ENCODE measurements at regions not wholly inside any gene's neighbourhood (a gene's known extent, or its start where the extent isn't known, plus 50 kb on each side); places are given as distances from the start of the nearest gene placed in this dataset.
"Not testable (repeated sequence)": the region's sequence is repeated elsewhere in the genome, so short reads cannot be mapped to it uniquely, and the experiment has no call there.

- DNase-seq (ENCODE audit: low read depth), result no peak
Observed at GRCh38 chr15:70525551-70525950, 237.8 kb downstream of the UACA start.

DNA sequence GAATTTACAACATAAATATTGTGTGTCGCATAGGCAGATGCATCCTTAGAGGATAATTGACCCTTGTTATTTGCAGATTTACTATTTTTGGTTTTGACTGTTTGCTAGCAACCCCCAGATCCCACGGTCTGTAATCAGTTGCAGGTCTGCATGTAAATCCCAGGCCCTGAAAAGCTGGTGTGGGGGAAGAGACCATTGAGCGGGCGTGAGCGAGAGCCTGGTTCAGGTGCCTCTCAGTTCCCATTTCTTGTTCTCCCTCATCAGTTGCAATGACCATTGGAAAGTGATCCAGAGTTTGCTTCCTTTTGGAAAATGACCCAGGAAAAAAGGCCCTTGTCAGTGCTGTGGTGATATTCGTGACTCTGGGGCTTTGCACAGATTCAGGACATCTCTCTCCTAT is 238.9 kb downstream of the UACA start:
- no peak for DNase-seq (ENCODE audit: low read depth)

DNA sequence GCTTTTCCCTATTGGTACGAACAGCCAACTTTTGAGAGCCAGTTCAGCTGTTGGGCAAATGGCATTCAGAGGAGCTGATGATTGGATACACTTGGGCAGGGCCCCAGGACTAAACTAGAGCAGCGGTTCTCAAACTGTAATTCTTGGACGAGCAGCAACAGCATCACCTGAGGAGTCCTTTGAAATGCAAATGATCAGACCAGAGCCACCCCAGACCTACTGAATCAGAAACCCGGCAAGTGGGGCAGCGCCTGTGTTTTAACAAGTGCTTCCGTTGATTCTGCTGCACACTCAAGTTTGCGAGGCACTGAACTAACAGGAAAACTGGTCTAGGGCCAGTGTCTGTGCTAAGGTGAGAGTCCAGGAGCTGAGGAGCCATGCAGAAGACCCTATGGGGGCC is 239.7 kb downstream of the UACA start:
- DNase-seq (ENCODE audit: low read depth), result no peak

DNA sequence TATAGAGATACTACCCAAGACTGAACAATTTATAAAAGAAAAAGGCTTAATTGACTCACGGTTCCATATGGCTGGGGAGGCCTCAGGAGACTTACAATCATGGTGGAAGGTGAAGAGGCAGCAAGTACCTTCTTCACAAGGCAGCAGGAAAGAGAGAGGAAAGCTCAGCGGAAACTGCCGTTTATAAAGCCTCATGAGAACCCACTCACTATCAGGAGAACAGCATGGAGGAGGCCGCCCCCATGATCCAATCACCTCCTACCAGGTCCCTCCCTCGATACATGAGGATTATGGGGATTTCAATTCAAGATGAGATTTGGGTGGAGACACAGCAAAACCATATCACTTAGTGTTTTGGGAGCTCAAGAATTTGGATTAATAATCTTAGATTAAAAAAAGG is 240.2 kb downstream of the UACA start:
- no peak for DNase-seq (ENCODE audit: low read depth)

DNA sequence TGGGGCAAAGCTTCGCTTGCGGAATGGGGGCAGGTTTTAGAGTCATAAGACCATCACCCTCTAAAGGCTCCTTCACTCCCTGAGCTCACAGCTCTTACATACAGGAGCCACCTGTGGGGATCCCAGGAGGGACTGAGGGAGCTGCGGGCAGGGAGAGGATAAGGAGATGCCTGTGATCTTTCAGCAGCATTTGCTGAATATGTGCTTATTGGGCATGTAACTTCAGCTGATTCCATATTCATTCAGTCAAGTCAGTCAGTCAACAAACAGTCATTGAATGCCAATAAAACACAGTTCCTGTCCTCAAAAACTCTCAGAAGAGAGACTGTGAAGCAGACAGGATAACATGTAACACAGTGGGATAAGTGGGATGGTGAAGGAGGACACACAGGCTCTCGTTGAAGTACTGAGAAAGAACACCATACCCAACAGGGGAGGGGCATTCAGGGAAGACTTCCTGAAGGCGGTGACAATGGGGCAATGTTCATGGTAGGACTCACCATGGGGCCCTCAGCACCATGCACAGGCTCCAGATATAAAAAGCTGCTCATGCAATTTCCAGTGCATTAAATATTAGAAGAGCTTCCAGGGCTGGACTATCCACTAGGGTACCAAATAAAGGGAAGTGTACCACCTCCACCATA is 240.9 kb downstream of the UACA start:
- DNase-seq (ENCODE audit: low read depth), result no peak

GRCh38 chr15:70521576-70522322 is 241.6 kb downstream of the UACA start:
- DNase-seq (ENCODE audit: low read depth), result no peak

- no peak for DNase-seq (ENCODE audit: low read depth)
Observed at GRCh38 chr15:70519616-70520015, 243.7 kb downstream of the UACA start.

- DNase-seq (ENCODE audit: low read depth), result no peak
Observed at GRCh38 chr15:70519004-70519365, 244.4 kb downstream of the UACA start.

DNA sequence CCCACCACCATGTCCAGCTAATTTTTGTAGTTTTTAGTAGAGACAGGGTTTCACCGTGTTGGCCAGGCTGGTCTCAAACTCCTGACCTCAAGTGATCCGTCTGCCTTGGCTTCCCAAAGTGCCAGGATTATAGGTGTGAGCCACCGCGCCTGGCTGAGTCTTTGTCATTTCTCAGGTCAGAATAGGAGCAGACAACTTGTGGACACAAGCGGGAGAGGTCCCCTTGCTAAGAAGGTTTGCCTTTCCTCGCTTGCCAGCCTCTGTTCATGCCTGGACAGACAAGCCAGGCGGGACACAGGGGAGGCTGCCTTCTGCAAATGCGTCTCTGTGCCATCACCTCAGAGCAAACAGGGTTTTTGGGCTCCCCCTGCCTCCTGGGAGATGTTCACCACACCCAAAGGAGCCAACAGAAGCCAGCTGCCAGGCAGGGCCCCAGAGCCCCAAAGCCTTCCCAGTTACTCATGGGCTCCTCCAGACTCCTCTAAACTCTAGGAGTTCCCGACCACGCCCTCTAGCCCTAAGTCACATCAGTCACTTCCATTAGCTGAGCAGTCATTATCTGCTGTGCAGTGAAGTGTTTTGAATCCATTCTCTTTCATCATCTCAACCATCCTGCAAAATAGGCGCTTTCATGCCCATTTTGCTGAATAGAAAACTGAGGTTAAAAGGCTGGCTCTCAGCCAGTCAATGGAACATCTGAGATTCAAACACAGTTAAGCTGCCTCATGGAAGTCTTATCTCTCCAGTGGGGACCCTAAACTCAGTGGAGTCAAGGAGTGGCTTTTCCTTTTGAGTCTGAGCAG is 245.0 kb downstream of the UACA start:
- no peak for DNase-seq (ENCODE audit: low read depth)

DNA sequence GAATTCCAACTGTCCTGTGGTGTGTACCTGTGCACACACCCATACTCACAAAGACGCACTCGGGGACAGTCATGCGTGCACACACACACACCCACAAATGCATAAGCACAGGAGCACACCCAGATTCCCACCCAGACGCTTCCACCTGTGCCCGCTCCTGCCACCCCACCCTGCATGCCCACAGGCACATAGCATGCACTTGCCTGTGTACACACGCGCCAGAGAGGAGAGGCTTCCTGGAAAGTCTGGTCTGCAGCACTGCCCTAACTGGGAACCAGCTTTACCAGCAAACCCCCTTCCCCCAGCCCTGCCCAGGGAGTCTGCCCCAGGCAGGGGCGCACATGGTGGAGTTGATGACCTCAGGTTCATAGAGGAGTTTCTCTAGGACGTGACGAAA is 246.2 kb downstream of the UACA start:
- DNase-seq (ENCODE audit: low read depth), result no peak

DNA sequence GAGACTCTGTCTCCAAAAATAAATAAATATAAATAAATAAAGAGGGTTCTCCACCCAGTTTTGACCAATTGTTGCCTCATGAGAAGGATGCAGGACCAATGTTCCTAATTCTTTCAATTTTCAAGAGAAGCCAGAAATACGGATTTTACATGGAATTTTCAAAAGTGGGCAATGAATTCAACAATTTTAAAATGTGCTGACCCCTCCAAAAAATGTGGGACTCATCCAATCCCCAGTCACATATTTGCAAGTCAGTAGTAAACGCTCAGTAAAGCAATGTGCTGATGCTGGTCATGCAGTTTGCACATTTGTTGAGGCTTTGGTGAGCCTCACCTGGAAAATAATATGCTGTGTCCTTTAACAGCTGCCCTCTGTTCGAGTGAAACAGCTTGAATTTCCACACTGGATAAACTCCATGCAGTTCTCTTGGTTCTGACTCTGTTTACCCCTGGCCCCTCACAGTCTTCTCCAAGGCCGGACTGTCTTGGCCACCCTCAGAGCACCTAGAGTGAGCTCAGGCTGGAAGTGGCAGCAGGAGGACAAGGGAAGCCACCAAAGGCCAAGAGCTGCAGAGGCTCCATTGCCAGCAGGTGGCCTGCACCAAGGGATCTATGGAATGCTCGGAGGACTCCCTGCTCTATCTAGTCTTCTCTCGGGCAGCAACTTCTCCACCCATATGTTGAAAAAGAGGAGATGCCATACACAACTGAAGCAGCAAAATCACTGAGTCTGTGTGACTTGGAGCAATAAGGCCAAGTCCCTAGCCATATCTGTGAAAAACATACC is 246.8 kb downstream of the UACA start:
- no peak for DNase-seq (ENCODE audit: low read depth)

GRCh38 chr15:70514251-70514650 is 249.1 kb downstream of the UACA start:
- no peak for DNase-seq (ENCODE audit: low read depth)

DNA sequence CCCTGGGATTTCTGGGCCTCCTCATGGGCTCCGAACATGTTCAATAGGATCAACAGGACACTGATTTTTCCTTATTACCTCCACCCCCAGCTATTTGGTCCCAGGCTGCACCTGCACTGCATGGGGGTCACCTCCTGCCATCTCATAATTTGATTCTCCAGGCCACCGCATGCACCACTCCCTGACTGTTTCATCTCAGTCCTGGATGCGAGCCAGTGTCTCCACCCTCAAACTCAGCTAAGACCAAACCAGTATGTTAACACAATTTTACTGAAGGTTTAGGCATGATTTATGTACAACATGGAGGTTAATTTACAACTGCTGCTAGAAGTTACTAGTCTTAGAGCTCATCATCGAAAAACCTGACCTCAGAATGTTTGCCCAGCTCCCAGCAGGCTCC is 249.5 kb downstream of the UACA start:
- no peak for DNase-seq (ENCODE audit: low read depth)

DNA sequence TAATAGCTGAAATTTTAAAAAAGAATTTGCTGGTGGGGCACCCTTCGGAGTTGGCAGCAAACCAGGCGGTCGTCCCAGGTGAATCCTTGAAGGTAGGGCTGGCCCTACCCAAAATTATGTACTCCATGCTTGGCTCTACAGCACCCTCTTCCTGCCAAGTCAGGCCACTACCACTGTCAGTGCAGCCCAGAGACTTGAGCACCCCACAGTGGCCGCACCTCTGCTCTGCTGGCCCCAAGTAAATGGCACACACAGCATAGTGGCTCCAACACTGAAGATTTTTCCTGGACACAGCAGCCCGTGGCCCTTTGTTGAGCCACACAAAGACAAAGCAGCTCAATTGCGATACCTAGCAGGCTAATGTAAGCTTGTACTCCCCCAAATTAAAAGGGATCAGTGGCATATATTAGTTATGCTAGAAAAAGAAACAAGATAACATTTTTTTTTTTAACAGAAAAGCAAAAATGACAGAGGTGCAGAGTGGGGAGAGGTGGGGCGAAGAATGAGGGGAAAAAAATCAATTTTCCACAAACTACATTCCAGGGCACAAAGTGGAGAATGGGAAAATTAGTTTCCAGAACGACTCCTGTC is 250.5 kb downstream of the UACA start:
- no peak for DNase-seq (ENCODE audit: low read depth)

- DNase-seq (ENCODE audit: low read depth), result not testable (repeated sequence)
Observed at GRCh38 chr15:70511972-70512587, 251.3 kb downstream of the UACA start.

DNA sequence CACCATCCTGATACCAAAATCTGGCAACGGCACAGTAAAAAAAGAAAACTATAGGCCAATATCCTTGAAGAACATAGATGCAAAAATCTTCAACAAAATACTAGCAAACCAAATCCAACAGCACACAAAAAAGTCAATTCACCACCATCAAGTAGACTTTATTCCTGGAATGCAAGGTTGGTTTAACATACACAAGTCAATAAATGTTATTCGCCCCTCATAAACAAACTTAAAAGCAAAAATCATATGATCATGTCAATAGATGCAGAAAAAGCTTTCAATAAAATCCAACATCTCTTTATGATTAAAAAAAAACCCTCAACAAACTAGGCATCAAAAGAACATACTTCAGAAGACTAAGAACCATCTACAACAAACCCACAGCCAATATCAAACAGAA is 252.9 kb downstream of the UACA start:
- DNase-seq (ENCODE audit: low read depth), result no peak

DNA sequence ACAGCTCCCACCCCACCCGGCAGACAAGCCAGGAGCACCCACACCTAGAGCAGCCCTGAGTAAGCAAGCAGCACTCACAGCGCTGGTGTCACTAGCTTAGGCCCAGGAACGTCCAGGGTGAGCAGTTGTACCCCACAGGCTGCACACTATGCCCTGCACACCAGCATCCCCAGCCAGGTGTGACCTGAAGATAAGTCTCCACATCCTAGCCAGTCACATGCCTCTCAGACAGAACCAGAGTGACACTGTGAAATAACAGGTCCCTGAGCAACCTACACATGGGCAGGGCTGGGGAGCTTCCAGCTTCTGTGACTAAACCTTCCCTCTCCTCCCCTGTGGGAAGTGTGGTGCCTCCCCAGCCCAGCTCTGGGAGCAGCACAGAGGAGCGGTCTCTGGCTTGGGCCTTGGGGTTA is 253.6 kb downstream of the UACA start:
- DNase-seq (ENCODE audit: low read depth), result no peak

- no peak for DNase-seq (ENCODE audit: low read depth)
Observed at GRCh38 chr15:70509282-70509662, 254.1 kb downstream of the UACA start.

GRCh38 chr15:70508561-70509281 is 254.6 kb downstream of the UACA start:
- DNase-seq (ENCODE audit: low read depth), result no peak

- DNase-seq (ENCODE audit: low read depth), result no peak
Observed at GRCh38 chr15:70507772-70508371, 255.5 kb downstream of the UACA start.
